SK-N-SH (cell line): ENCODE measurements at regions not wholly inside any gene's neighbourhood (a gene's known extent, or its start where the extent isn't known, plus 50 kb on each side); places are given as distances from the start of the nearest gene placed in this dataset.
"Not testable (repeated sequence)": the region's sequence is repeated elsewhere in the genome, so short reads cannot be mapped to it uniquely, and the experiment has no call there.

Experiments
- CTCF ChIA-PET: fragments of 300-600, 350-600 bp; formaldehyde crosslinking; extraction: SDS; loops from one replicate; lab custom pipeline; 2021; lab: Yijun Ruan, JAX
- POLR2A ChIA-PET: fragments of 350-600 bp; sonication (Branson Sonifier 250); formaldehyde crosslinking; extraction: SDS; loops from one replicate; lab custom pipeline; 2020; ENCODE audit warnings: antibody characterized with exemption, inconsistent platforms; lab: Yijun Ruan, JAX
- DNase-seq: peaks from one replicate; pipeline ENCODE4 v3.0.0; 2012
- H2AFZ ChIP-seq: fragments of 200-600 bp; sonication (generic); 2 replicates; pipeline ENCODE4 v1.8.1; 2016; ENCODE audit warnings: antibody characterized with exemption, mild to moderate bottlenecking, low read depth
- H3F3A ChIP-seq: fragments of 200-600 bp; sonication (generic); replicated peaks from 2 replicates; pipeline ENCODE3; 2016; ENCODE audit warnings: antibody characterized with exemption, mild to moderate bottlenecking; ENCODE audit not compliant: insufficient read depth
- H3K27ac ChIP-seq, 2 experiments: fragments of 200-500 bp in 1 of 2; fragments of 200-600 bp in 1 of 2; sonication (Bioruptor generic) in 1 of 2; sonication (generic), shearing (Covaris generic) in 1 of 2; 2 replicates each; pipeline versions ENCODE4 v1.5.1 to v1.6.1; 2014 to 2016; ENCODE audit warnings: low read depth in 2 of 2, inconsistent platforms in 1 of 2, low read length in 1 of 2, mild to moderate bottlenecking in 1 of 2, mixed read lengths in 1 of 2
- H3K27me3 ChIP-seq: fragments of 200-600 bp; sonication (generic), shearing (Covaris generic); 2 replicates; pipeline ENCODE4 v1.6.1; 2016; ENCODE audit warnings: mixed run types; ENCODE audit not compliant: insufficient read depth
- H3K36me3 ChIP-seq, 2 experiments: fragments of 200-500 bp in 1 of 2; fragments of 200-600 bp in 1 of 2; sonication (Bioruptor generic) in 1 of 2; sonication (generic) in 1 of 2; replicated peaks in 1 of 2; 2 replicates each; pipeline versions ENCODE3 to v1.5.1; 2014 to 2016; ENCODE audit warnings: low read length in 1 of 2, mild to moderate bottlenecking in 1 of 2; ENCODE audit not compliant: insufficient read depth in 2 of 2, control insufficient read depth in 1 of 2
- H3K4me1 ChIP-seq, 2 experiments: fragments of 200-500 bp in 1 of 2; fragments of 200-600 bp in 1 of 2; sonication (Bioruptor generic) in 1 of 2; sonication (generic), shearing (Covaris generic) in 1 of 2; 2 replicates each; pipeline versions ENCODE4 v1.5.1 to v1.6.1; 2014 to 2016; ENCODE audit warnings: low read depth in 1 of 2, low read length in 1 of 2, mixed run types in 1 of 2; ENCODE audit not compliant: insufficient read depth in 2 of 2, control insufficient read depth in 1 of 2
- H3K4me2 ChIP-seq: fragments of 200-600 bp; sonication (generic), shearing (Covaris generic); 2 replicates; pipeline ENCODE4 v1.6.1; 2017; ENCODE audit warnings: mixed run types
- H3K4me3 ChIP-seq, 2 experiments: fragments of 200-500 bp in 1 of 2; fragments of 200-600 bp in 1 of 2; sonication (Bioruptor generic) in 1 of 2; sonication (generic), shearing (Covaris generic) in 1 of 2; 2 replicates each; pipeline versions ENCODE4 v1.5.1 to v1.8.1; 2014 to 2016; ENCODE audit warnings: low read depth in 2 of 2, inconsistent platforms in 1 of 2, low read length in 1 of 2, mild to moderate bottlenecking in 1 of 2, mixed read lengths in 1 of 2, moderate library complexity in 1 of 2
- H3K79me2 ChIP-seq: fragments of 200-600 bp; sonication (generic); 2 replicates; pipeline ENCODE4 v1.8.1; 2017; ENCODE audit warnings: mild to moderate bottlenecking; ENCODE audit not compliant: insufficient read depth
- H3K9ac ChIP-seq: fragments of 200-600 bp; sonication (generic); 2 replicates; pipeline ENCODE4 v1.6.1; 2017; ENCODE audit warnings: mixed run types
- H3K9me2 ChIP-seq: fragments of 200-600 bp; sonication (generic); 2 replicates; pipeline ENCODE4 v1.6.1; 2017; ENCODE audit warnings: mixed run types
- H3K9me3 ChIP-seq: fragments of 200-600 bp; sonication (generic); 2 replicates; pipeline ENCODE4 v1.6.1; 2017; ENCODE audit warnings: mixed run types, mild to moderate bottlenecking, moderate library complexity
- H4K20me1 ChIP-seq: fragments of 200-600 bp; sonication (generic); 2 replicates; pipeline ENCODE4 v1.6.1; 2017; ENCODE audit warnings: mild to moderate bottlenecking, mixed run types; ENCODE audit not compliant: insufficient read depth
- CHD2 ChIP-seq: fragments of 150-350 bp; IDR thresholded peaks from 2 replicates; pipeline ENCODE4 v1.6.1; 2018; ENCODE audit warnings: low read length; ENCODE audit not compliant: partially characterized antibody
- CTCF ChIP-seq: fragments of 200-600 bp; sonication (generic); IDR thresholded peaks from 2 replicates; pipeline ENCODE4 v1.6.1; 2017; ENCODE audit warnings: antibody characterized with exemption, mild to moderate bottlenecking, moderate library complexity
- ELF1 ChIP-seq: IDR thresholded peaks from 2 replicates; pipeline ENCODE4 v1.4.0; 2012
- EP300 ChIP-seq, 2 experiments: IDR thresholded peaks; 2 replicates each; pipeline versions ENCODE4 v1.4.0 to v1.6.1; 2012; ENCODE audit warnings: borderline replicate concordance in 1 of 2, low read depth in 1 of 2, low read length in 1 of 2
- FOSL2 ChIP-seq: IDR thresholded peaks from 2 replicates; pipeline ENCODE4 v1.4.0; 2012; ENCODE audit warnings: low read depth, mild to moderate bottlenecking, moderate library complexity, borderline replicate concordance
- FOXM1 ChIP-seq: IDR thresholded peaks from 2 replicates; pipeline ENCODE4 v1.4.0; 2012; ENCODE audit warnings: low read depth, mild to moderate bottlenecking
- GATA2 ChIP-seq: sonication (generic); formaldehyde crosslinking; IDR thresholded peaks from 2 replicates; pipeline ENCODE4 v1.5.0; 2020; ENCODE audit warnings: mild to moderate bottlenecking, missing genetic modification reagents
- JUND ChIP-seq: IDR thresholded peaks from 2 replicates; pipeline ENCODE4 v1.4.0; 2012
- MEF2A ChIP-seq: IDR thresholded peaks from 2 replicates; pipeline ENCODE4 v1.4.0; 2012; ENCODE audit warnings: low read depth, borderline replicate concordance
- POLR2AphosphoS5 ChIP-seq: IDR thresholded peaks from 2 replicates; pipeline ENCODE4 v1.6.1; 2012; ENCODE audit warnings: low read depth, low read length
- RAD21 ChIP-seq: IDR thresholded peaks from 2 replicates; pipeline ENCODE4 v1.6.1; 2012; ENCODE audit warnings: mild to moderate bottlenecking, low read length
- RXRA ChIP-seq: IDR thresholded peaks from 2 replicates; pipeline ENCODE4 v1.4.0; 2012; ENCODE audit warnings: low read depth, mild to moderate bottlenecking, borderline replicate concordance
- SIN3A ChIP-seq: IDR thresholded peaks from 2 replicates; pipeline ENCODE4 v1.6.1; 2012; ENCODE audit warnings: low read depth, mild to moderate bottlenecking, low read length, moderate library complexity, borderline replicate concordance
- SMC3 ChIP-seq: IDR thresholded peaks from 2 replicates; pipeline ENCODE4 v1.6.1; 2012; ENCODE audit warnings: low read depth, low read length, improper control_type of control experiment
- TAF1 ChIP-seq: IDR thresholded peaks from 2 replicates; pipeline ENCODE4 v1.6.1; 2012; ENCODE audit warnings: low read depth, mild to moderate bottlenecking, low read length, moderate library complexity, borderline replicate concordance
- YY1 ChIP-seq: IDR thresholded peaks from 2 replicates; pipeline ENCODE4 v1.4.0; 2012; ENCODE audit warnings: low read depth, mild to moderate bottlenecking
- WGBS: methylation state at CpG from one replicate; pipeline ENCODE4 v1.1.6; 2017; ENCODE audit warnings: low lambda C conversion rate; 5-methylcytosine and 5-hydroxymethylcytosine counted together
- TF ChIP-seq, protein P1 (sequence below): IDR thresholded peaks from 2 replicates; pipeline ENCODE4 v1.4.0; 2012; ENCODE audit warnings: low read depth
- TF ChIP-seq, protein P2 (sequence below): IDR thresholded peaks from 2 replicates; pipeline ENCODE4 v1.6.1; 2012; ENCODE audit warnings: mild to moderate bottlenecking, low read depth, low read length, moderate library complexity

DNA sequence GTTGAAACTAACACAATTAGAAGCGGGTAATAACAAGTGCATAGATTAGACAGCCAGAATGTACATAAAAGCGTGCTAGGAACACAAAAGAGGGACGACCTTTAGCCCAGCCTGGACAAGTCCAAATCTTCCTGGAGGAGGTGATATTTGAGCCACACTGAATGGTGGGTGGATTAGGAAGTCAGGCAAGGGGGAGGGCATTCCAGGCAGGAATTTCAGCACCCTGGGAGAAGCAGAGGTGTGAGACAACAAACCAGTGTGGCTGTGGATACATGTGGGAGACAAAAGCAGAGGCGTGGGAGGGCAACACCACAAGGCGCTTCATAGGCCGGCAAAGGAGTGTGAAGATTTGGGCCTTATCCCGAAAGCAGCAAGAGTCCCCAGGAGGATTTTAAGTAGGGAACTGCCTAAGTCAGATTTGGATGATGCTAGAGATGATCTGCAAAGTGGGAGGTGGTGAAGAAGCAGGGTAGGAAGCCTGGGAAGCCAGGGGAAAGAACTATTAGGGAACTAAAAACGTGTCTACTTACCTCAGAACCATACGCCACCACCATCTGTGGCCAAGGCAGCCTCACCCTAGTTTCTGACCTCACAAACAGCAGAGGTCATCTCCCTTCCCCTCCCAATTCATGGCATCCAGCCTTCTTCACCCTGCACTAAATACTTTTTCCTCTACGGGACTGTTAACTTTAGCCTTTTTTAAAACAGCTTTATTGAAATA lies 81.8 kb downstream of the GLUL start:
- H2AFZ ChIP-seq = no peak overlapping the region
- no peaks in the 10 kb centered on the region for H3K27me3 ChIP-seq
- ChIA-PET CTCF (no interaction called here), POLR2A (no interaction called here)
- TF ChIP-seq CHD2 (no peak), TAF1 (no peak), POLR2AphosphoS5 (no peak), GATA2 (CRISPR knock-in tag) (no peak), CTCF (no peak)
- no peaks in the 10 kb centered on the region for H3K79me2 ChIP-seq
- H3K9me2 ChIP-seq = no peaks in the 10 kb centered on the region
- no peaks in the 10 kb centered on the region for H3K9me3 ChIP-seq
- no peak overlapping the region for H3K27ac ChIP-seq
- WGBS = 40% methylated on average over 9 of the region's 10 CpGs
- no peaks in the 10 kb centered on the region for H3K4me1 ChIP-seq
- H3F3A ChIP-seq = no peaks in the 10 kb centered on the region
- no peak for DNase-seq
- no peak overlapping the region for H3K9ac ChIP-seq
- no peak overlapping the region for H3K4me2 ChIP-seq
- no peaks in the 10 kb centered on the region for H3K36me3 ChIP-seq
- no peak overlapping the region for H3K4me3 ChIP-seq
- no peaks in the 10 kb centered on the region for H4K20me1 ChIP-seq

GRCh38 chr1:182308826-182309225 lies 82.8 kb downstream of the GLUL start:
- TF ChIP-seq, protein P1, sequence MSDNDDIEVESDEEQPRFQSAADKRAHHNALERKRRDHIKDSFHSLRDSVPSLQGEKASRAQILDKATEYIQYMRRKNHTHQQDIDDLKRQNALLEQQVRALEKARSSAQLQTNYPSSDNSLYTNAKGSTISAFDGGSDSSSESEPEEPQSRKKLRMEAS = no peak
- TF ChIP-seq SMC3 = no peak
- no peak for TF ChIP-seq FOXM1
- TF ChIP-seq JUND = no peak
- no peak for TF ChIP-seq EP300 (IDR thresholded peaks at IDR 0.05; ENCODE audit: borderline replicate concordance in 1 of 2, low read depth in 1 of 2, low read length in 1 of 2)
- no peak for TF ChIP-seq YY1
- TF ChIP-seq, protein P2, sequence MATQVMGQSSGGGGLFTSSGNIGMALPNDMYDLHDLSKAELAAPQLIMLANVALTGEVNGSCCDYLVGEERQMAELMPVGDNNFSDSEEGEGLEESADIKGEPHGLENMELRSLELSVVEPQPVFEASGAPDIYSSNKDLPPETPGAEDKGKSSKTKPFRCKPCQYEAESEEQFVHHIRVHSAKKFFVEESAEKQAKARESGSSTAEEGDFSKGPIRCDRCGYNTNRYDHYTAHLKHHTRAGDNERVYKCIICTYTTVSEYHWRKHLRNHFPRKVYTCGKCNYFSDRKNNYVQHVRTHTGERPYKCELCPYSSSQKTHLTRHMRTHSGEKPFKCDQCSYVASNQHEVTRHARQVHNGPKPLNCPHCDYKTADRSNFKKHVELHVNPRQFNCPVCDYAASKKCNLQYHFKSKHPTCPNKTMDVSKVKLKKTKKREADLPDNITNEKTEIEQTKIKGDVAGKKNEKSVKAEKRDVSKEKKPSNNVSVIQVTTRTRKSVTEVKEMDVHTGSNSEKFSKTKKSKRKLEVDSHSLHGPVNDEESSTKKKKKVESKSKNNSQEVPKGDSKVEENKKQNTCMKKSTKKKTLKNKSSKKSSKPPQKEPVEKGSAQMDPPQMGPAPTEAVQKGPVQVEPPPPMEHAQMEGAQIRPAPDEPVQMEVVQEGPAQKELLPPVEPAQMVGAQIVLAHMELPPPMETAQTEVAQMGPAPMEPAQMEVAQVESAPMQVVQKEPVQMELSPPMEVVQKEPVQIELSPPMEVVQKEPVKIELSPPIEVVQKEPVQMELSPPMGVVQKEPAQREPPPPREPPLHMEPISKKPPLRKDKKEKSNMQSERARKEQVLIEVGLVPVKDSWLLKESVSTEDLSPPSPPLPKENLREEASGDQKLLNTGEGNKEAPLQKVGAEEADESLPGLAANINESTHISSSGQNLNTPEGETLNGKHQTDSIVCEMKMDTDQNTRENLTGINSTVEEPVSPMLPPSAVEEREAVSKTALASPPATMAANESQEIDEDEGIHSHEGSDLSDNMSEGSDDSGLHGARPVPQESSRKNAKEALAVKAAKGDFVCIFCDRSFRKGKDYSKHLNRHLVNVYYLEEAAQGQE = no peak
- no peak for TF ChIP-seq SIN3A
- no peak for TF ChIP-seq CHD2
- TF ChIP-seq ELF1 = no peak
- TF ChIP-seq RAD21 = no peak
- TF ChIP-seq POLR2AphosphoS5 = no peak
- no peak for TF ChIP-seq MEF2A
- no peak for TF ChIP-seq TAF1
- TF ChIP-seq GATA2 (CRISPR knock-in tag) = no peak
- TF ChIP-seq RXRA = no peak
- TF ChIP-seq FOSL2 = no peak
- H3K9ac ChIP-seq = no peak overlapping the region
- H2AFZ ChIP-seq = no peak overlapping the region
- H3K27me3 ChIP-seq = no peaks in the 10 kb centered on the region
- H3K4me2 ChIP-seq = no peak overlapping the region
- POLR2A ChIA-PET = interaction anchor here (1.4 kb wide), 1 partner anchor 83 kb away, joined by 4 read pairs; the partner anchor contains the start of gene GLUL
- CTCF ChIA-PET = interaction anchor here (1.0 kb wide), 1 partner anchor 88 kb away, joined by 3 read pairs; no protein-coding TSS in a partner anchor
- H3K36me3 ChIP-seq = no peaks in the 10 kb centered on the region
- no peaks in the 10 kb centered on the region for H3K9me3 ChIP-seq
- no peak overlapping the region for H3K4me3 ChIP-seq
- H4K20me1 ChIP-seq = no peaks in the 10 kb centered on the region
- no peaks in the 10 kb centered on the region for H3K4me1 ChIP-seq
- no peaks in the 10 kb centered on the region for H3F3A ChIP-seq
- no peaks in the 10 kb centered on the region for H3K9me2 ChIP-seq
- DNase-seq = no peak
- H3K27ac ChIP-seq = no peak overlapping the region
- no peaks in the 10 kb centered on the region for H3K79me2 ChIP-seq

- POLR2A ChIA-PET, H3K9me3 ChIP-seq, H4K20me1 ChIP-seq, H3K36me3 ChIP-seq, H3K79me2 ChIP-seq, DNase-seq, H3K27me3 ChIP-seq, CTCF ChIA-PET, H2AFZ ChIP-seq, H3K27ac ChIP-seq, H3K9ac ChIP-seq, H3F3A ChIP-seq, H3K4me2 ChIP-seq, H3K9me2 ChIP-seq, H3K4me3 ChIP-seq, H3K4me1 ChIP-seq: not testable (repeated sequence)
- WGBS = 80% methylated on average over 8 of the region's 8 CpGs
Measured at GRCh38 chr1:182307486-182307885, 84.1 kb downstream of the GLUL start.
